ENCODE measurements at regions not wholly inside any gene's neighbourhood (a gene's known extent, or its start where the extent isn't known, plus 50 kb on each side); places are given as distances from the start of the nearest gene placed in this dataset.

DNA sequence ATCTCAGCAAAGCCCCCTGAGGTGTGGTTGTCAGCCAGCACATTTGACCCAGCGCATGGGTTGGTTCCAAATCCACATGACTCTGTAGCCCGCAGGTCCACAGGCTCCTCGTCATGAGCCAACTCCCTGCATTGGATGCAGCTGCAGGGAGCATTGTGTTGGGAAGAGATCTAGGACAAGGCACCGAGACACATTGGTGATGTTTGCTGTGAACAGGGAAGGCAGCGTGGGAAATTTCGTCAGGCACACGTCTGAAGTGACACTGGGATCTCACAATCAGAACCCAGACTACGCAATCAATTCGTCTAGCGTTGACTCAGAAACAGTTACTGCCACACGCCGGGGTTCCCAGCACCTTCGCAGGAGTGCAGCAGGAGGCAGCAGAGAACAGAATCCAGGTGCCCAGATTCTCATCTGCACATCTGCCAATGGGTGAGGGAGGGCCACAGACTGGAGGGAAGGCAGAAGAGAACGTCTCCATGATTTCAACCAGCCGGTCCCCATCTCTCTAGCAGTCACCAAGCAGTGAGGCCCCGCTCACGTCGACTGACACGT is 177.0 kb downstream of the TTLL2 start (continued):
- TF ChIP-seq ZNF251 (CRISPR knock-in tag; IDR thresholded peaks at IDR 0.05): no peak
- TF ChIP-seq SOX6 (IDR thresholded peaks at IDR 0.05): no peak
- peak; percentile 76 for TF ChIP-seq SOX6 (CRISPR knock-in tag; IDR thresholded peaks at IDR 0.05)
- TF ChIP-seq ZNF720 (CRISPR knock-in tag; IDR thresholded peaks at IDR 0.05): no peak
- TF ChIP-seq, protein P1, sequence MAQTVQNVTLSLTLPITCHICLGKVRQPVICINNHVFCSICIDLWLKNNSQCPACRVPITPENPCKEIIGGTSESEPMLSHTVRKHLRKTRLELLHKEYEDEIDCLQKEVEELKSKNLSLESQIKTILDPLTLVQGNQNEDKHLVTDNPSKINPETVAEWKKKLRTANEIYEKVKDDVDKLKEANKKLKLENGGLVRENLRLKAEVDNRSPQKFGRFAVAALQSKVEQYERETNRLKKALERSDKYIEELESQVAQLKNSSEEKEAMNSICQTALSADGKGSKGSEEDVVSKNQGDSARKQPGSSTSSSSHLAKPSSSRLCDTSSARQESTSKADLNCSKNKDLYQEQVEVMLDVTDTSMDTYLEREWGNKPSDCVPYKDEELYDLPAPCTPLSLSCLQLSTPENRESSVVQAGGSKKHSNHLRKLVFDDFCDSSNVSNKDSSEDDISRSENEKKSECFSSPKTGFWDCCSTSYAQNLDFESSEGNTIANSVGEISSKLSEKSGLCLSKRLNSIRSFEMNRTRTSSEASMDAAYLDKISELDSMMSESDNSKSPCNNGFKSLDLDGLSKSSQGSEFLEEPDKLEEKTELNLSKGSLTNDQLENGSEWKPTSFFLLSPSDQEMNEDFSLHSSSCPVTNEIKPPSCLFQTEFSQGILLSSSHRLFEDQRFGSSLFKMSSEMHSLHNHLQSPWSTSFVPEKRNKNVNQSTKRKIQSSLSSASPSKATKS (CRISPR knock-in tag; IDR thresholded peaks at IDR 0.05): no peak
- TF ChIP-seq ZNF282 (IDR thresholded peaks at IDR 0.05; ENCODE audit: partially characterized antibody): no peak
- no peak for TF ChIP-seq MAFK (conservative IDR thresholded peaks at IDR 0.05 in 1 of 2, IDR thresholded peaks at IDR 0.05 in 1 of 2; ENCODE audit: low read length in 2 of 2)
- TF ChIP-seq SNRNP70 (IDR thresholded peaks at IDR 0.05; ENCODE audit: low read depth, low read length): no peak
- TF ChIP-seq CHD4 (IDR thresholded peaks at IDR 0.05; ENCODE audit: borderline replicate concordance, low read length): no peak
- no peak for TF ChIP-seq SOX13 (IDR thresholded peaks at IDR 0.05)
- no peak for TF ChIP-seq SOX13 (CRISPR knock-in tag; conservative IDR thresholded peaks at IDR 0.05 in 1 of 2, IDR thresholded peaks at IDR 0.05 in 1 of 2)
- no peak for TF ChIP-seq FOXC1 (CRISPR knock-in tag; IDR thresholded peaks at IDR 0.05; ENCODE audit: borderline replicate concordance)
- no peak for TF ChIP-seq PHF8 (CRISPR knock-in tag; IDR thresholded peaks at IDR 0.05)
- TF ChIP-seq NFE2L2 (IDR thresholded peaks at IDR 0.05; ENCODE audit: low read length): no peak
- TF ChIP-seq, protein P2, sequence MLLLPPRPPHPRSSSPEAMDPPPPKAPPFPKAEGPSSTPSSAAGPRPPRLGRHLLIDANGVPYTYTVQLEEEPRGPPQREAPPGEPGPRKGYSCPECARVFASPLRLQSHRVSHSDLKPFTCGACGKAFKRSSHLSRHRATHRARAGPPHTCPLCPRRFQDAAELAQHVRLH (CRISPR knock-in tag; IDR thresholded peaks at IDR 0.05; ENCODE audit: borderline replicate concordance, low read depth): peak; percentile 57; the same call in 1 of the 2 replicates
- no peak for TF ChIP-seq ZNF83 (CRISPR knock-in tag; IDR thresholded peaks at IDR 0.05; ENCODE audit: borderline replicate concordance)
- no peak for TF ChIP-seq ZNF205 (CRISPR knock-in tag; IDR thresholded peaks at IDR 0.05)
- TF ChIP-seq, protein P3, sequence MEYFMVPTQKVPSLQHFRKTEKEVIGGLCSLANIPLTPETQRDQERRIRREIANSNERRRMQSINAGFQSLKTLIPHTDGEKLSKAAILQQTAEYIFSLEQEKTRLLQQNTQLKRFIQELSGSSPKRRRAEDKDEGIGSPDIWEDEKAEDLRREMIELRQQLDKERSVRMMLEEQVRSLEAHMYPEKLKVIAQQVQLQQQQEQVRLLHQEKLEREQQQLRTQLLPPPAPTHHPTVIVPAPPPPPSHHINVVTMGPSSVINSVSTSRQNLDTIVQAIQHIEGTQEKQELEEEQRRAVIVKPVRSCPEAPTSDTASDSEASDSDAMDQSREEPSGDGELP (IDR thresholded peaks at IDR 0.05; ENCODE audit: borderline replicate concordance, low read depth): 0 out of 2 replicates have a peak, but pooled peaks have one; percentile 39
- no peak for TF ChIP-seq ZNF570 (CRISPR knock-in tag; IDR thresholded peaks at IDR 0.05; ENCODE audit: borderline replicate concordance)
- TF ChIP-seq ZNF232 (CRISPR knock-in tag; IDR thresholded peaks at IDR 0.05; ENCODE audit: borderline replicate concordance): no peak
- TF ChIP-seq RARA (CRISPR knock-in tag; IDR thresholded peaks at IDR 0.05): peak; percentile 53; the same call in 1 of the 2 replicates
- TF ChIP-seq BCL6 (CRISPR knock-in tag; IDR thresholded peaks at IDR 0.05): peak; percentile 45
- TF ChIP-seq, protein P4, sequence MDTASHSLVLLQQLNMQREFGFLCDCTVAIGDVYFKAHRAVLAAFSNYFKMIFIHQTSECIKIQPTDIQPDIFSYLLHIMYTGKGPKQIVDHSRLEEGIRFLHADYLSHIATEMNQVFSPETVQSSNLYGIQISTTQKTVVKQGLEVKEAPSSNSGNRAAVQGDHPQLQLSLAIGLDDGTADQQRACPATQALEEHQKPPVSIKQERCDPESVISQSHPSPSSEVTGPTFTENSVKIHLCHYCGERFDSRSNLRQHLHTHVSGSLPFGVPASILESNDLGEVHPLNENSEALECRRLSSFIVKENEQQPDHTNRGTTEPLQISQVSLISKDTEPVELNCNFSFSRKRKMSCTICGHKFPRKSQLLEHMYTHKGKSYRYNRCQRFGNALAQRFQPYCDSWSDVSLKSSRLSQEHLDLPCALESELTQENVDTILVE (CRISPR knock-in tag; IDR thresholded peaks at IDR 0.05): no peak
- TF ChIP-seq, protein P5, sequence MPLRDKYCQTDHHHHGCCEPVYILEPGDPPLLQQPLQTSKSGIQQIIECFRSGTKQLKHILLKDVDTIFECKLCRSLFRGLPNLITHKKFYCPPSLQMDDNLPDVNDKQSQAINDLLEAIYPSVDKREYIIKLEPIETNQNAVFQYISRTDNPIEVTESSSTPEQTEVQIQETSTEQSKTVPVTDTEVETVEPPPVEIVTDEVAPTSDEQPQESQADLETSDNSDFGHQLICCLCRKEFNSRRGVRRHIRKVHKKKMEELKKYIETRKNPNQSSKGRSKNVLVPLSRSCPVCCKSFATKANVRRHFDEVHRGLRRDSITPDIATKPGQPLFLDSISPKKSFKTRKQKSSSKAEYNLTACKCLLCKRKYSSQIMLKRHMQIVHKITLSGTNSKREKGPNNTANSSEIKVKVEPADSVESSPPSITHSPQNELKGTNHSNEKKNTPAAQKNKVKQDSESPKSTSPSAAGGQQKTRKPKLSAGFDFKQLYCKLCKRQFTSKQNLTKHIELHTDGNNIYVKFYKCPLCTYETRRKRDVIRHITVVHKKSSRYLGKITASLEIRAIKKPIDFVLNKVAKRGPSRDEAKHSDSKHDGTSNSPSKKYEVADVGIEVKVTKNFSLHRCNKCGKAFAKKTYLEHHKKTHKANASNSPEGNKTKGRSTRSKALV (CRISPR knock-in tag; IDR thresholded peaks at IDR 0.05): peak; percentile 59; the same call in 1 of the 2 replicates
- TF ChIP-seq, protein P6, sequence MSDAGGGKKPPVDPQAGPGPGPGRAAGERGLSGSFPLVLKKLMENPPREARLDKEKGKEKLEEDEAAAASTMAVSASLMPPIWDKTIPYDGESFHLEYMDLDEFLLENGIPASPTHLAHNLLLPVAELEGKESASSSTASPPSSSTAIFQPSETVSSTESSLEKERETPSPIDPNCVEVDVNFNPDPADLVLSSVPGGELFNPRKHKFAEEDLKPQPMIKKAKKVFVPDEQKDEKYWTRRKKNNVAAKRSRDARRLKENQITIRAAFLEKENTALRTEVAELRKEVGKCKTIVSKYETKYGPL (CRISPR knock-in tag; IDR thresholded peaks at IDR 0.05): no peak
